Renal cortex interstitium (tissue), 11 donors: ENCODE measurements at regions not wholly inside any gene's neighbourhood (a gene's known extent, or its start where the extent isn't known, plus 50 kb on each side); places are given as distances from the start of the nearest gene placed in this dataset.
A peak's percentile ranks its signal among the peaks of the same experiment; 100 is the strongest.
"Not testable (repeated sequence)": the region's sequence is repeated elsewhere in the genome, so short reads cannot be mapped to it uniquely, and the experiment has no call there.

Experiments used
- DNase-seq, 11 donors: peaks; one replicate each; pipeline ENCODE4 v3.0.0-alpha.2; 2013; ENCODE audit warnings: low read depth in 9 of 11, low spot score in 4 of 11; ENCODE audit errors: extremely low read depth in 1 of 11

GRCh38 chr3:75500357-75500756 lies 163.8 kb upstream of the FRG2C start:
- not testable (repeated sequence) for DNase-seq

GRCh38 chr3:75502171-75502570 lies 162.0 kb upstream of the FRG2C start:
- not testable (repeated sequence) for DNase-seq

GRCh38 chr3:75502769-75503756 lies 161.1 kb upstream of the FRG2C start:
- DNase-seq = peak in 9 of 11 donors; percentile 9 to 71 (median 37)

GRCh38 chr3:75506603-75507002 lies 157.5 kb upstream of the FRG2C start:
- no peak for DNase-seq

GRCh38 chr3:75507956-75508355 lies 156.2 kb upstream of the FRG2C start:
- DNase-seq = not testable (repeated sequence)

GRCh38 chr3:75527657-75528056 lies 136.5 kb upstream of the FRG2C start:
- not testable (repeated sequence) for DNase-seq

GRCh38 chr3:75552095-75552494 lies 112.0 kb upstream of the FRG2C start:
- peak in 1 of 11 donors; percentile 0 for DNase-seq

- not testable (repeated sequence) for DNase-seq
These were observed 99.7 kb upstream of the FRG2C start for GRCh38 chr3:75564427-75564826.

GRCh38 chr3:75572303-75572702 lies 91.8 kb upstream of the FRG2C start:
- DNase-seq = not testable (repeated sequence)

- not testable (repeated sequence) for DNase-seq
These were observed 85.0 kb upstream of the FRG2C start for GRCh38 chr3:75579091-75579490.

- not testable (repeated sequence) for DNase-seq
These were observed 84.6 kb upstream of the FRG2C start for GRCh38 chr3:75579536-75579935.

GRCh38 chr3:75579981-75580782 lies 83.9 kb upstream of the FRG2C start:
- peak in 4 of 11 donors; percentile 16 to 35 (median 34) for DNase-seq

- DNase-seq = not testable (repeated sequence)
These were observed 81.6 kb upstream of the FRG2C start for GRCh38 chr3:75582536-75582935.

- not testable (repeated sequence) for DNase-seq
These were observed 81.0 kb upstream of the FRG2C start for GRCh38 chr3:75583116-75583515.

- DNase-seq = not testable (repeated sequence)
These were observed 76.4 kb upstream of the FRG2C start for GRCh38 chr3:75587695-75588094.

GRCh38 chr3:75590382-75590781 lies 73.7 kb upstream of the FRG2C start:
- not testable (repeated sequence) for DNase-seq

- DNase-seq = not testable (repeated sequence)
These were observed 59.7 kb upstream of the FRG2C start for GRCh38 chr3:75604286-75604934.

GRCh38 chr3:75607996-75608395 lies 56.1 kb upstream of the FRG2C start:
- DNase-seq = not testable (repeated sequence)

GRCh38 chr3:75609598-75609997 lies 54.5 kb upstream of the FRG2C start:
- not testable (repeated sequence) for DNase-seq
